ENCODE measurements at regions not wholly inside any gene's neighbourhood (a gene's known extent, or its start where the extent isn't known, plus 50 kb on each side); places are given as distances from the start of the nearest gene placed in this dataset.

DNA sequence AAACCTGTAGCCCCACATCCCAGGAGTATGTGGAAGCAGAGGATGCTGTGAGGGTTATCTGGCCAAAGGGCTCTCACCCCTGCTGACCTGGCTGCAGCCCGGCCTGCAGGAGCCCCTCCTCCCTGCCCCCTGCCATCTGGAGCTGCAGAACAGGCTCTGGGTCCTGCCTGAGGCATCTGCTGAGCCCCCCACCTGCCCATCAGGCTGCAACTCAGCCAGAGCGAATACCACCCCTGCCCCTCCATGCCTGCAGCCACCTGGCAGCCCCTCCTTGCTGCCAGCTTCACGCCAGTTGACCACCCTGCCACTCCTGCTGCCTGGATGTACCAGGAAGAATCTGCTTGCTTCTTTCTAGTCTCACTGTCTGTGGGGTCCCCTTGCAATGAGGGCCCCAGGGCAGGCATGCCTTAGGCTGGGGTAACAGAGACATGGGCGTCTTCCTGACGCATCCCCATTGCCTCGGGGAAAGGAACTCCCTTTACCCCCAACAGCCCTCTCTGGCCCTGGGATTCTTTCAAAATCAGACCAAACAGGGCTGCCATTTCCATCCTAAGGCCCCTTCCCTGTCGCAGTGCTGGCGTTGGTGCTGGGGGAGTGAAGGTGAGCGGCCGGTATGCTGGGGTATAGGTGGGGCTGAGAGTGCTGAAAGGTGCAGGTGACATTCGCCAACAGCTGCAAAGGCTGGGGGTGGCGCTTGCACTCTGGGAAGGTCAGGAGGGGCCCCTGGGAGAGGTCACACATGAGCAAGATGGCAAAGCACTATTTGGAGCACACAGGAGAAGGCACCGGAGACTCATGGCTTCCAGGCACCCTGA is 1334.6 kb downstream of the TBC1D22A start:
- no peaks in the 10 kb centered on the region for H3K9me3 ChIP-seq
- no peaks in the 10 kb centered on the region for H3K27me3 ChIP-seq
- TF ChIP-seq, protein P1, sequence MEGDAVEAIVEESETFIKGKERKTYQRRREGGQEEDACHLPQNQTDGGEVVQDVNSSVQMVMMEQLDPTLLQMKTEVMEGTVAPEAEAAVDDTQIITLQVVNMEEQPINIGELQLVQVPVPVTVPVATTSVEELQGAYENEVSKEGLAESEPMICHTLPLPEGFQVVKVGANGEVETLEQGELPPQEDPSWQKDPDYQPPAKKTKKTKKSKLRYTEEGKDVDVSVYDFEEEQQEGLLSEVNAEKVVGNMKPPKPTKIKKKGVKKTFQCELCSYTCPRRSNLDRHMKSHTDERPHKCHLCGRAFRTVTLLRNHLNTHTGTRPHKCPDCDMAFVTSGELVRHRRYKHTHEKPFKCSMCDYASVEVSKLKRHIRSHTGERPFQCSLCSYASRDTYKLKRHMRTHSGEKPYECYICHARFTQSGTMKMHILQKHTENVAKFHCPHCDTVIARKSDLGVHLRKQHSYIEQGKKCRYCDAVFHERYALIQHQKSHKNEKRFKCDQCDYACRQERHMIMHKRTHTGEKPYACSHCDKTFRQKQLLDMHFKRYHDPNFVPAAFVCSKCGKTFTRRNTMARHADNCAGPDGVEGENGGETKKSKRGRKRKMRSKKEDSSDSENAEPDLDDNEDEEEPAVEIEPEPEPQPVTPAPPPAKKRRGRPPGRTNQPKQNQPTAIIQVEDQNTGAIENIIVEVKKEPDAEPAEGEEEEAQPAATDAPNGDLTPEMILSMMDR (IDR thresholded peaks at IDR 0.05) = no peak
- no peak for DNase-seq (ENCODE audit: low spot score)
- no peak overlapping the region for H3K27ac ChIP-seq
- no peaks in the 10 kb centered on the region for H3K4me1 ChIP-seq
- H3K36me3 ChIP-seq = no peaks in the 10 kb centered on the region
- no peak overlapping the region for H3K4me3 ChIP-seq

DNA sequence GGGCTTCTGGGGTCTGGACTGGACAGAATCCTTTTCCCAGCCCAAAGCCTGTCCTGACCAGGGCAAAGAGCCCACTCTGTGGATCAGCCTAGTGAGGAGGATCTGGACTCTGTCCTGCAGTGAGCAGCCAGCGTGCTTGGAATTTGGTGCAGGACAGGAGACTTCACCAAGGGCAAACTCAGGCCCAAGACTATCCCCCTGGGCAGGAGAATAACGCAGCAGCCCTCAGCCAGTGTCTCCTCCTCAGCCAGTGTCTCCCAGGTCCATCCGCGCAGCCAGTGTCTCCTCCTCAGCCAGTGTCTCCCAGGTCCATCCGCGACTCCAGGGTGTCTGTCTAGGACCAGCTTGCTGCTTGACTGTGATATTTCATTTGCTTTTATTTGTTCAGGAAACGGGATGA is 1334.0 kb downstream of the TBC1D22A start:
- H3K36me3 ChIP-seq = no peaks in the 10 kb centered on the region
- H3K4me3 ChIP-seq = no peak overlapping the region
- DNase-seq (ENCODE audit: low spot score) = no peak
- no peaks in the 10 kb centered on the region for H3K9me3 ChIP-seq
- no peaks in the 10 kb centered on the region for H3K27me3 ChIP-seq
- TF ChIP-seq, protein P1 (IDR thresholded peaks at IDR 0.05) = no peak
- H3K4me1 ChIP-seq = no peaks in the 10 kb centered on the region
- no peak overlapping the region for H3K27ac ChIP-seq

DNA sequence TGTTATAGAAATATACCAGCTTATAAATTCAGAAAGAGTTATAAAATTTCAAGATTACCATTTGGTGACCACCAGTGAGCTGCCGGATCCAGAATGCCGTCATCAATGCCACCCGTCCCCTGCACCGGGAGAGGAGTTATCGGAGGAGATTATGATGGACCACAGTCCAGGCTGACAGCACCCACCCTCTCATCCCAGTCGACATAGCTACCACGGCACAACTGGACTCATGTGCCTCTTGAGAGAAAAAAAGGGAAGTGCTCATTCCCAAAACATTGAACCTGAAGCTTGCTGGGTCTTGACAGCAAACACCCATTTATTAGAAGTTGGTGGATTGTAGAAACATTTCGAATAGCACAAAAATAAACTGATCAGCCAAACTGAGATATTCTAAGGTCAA is 1331.5 kb downstream of the TBC1D22A start:
- TF ChIP-seq, protein P1 (IDR thresholded peaks at IDR 0.05) = no peak
- H3K27me3 ChIP-seq = no peaks in the 10 kb centered on the region
- peaks cover 0 to 13% of the 10 kb centered on the region in 2 donors for H3K4me1 ChIP-seq
- H3K9me3 ChIP-seq = no peaks in the 10 kb centered on the region
- H3K27ac ChIP-seq = no peak overlapping the region
- H3K36me3 ChIP-seq = no peaks in the 10 kb centered on the region
- DNase-seq (ENCODE audit: low spot score) = no peak
- H3K4me3 ChIP-seq = no peak overlapping the region

DNA sequence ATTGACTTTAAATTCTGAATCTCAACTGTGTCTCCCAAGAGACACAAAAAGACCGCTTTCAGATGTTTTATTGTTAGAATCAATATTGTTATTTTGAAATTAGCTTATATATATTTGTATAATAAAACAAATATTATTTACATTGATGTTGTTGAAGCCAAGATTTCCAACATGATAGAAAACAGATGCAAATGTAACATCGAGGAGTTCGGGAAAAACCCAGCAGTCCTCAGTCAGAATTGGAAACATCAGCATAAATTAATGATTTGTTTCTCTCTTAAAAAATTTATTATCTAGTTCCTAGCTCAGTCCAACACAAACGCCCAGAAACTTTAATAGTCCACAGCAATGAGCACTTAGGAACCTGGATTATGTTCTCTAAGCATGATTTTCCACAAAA is 1330.4 kb downstream of the TBC1D22A start:
- no peak overlapping the region for H3K27ac ChIP-seq
- TF ChIP-seq, protein P1 (IDR thresholded peaks at IDR 0.05) = no peak
- H3K4me3 ChIP-seq = no peak overlapping the region
- no peak for DNase-seq (ENCODE audit: low spot score)
- H3K27me3 ChIP-seq = no peaks in the 10 kb centered on the region
- H3K9me3 ChIP-seq = no peaks in the 10 kb centered on the region
- H3K4me1 ChIP-seq = peaks cover 0 to 13% of the 10 kb centered on the region in 2 donors
- H3K36me3 ChIP-seq = no peaks in the 10 kb centered on the region

DNA sequence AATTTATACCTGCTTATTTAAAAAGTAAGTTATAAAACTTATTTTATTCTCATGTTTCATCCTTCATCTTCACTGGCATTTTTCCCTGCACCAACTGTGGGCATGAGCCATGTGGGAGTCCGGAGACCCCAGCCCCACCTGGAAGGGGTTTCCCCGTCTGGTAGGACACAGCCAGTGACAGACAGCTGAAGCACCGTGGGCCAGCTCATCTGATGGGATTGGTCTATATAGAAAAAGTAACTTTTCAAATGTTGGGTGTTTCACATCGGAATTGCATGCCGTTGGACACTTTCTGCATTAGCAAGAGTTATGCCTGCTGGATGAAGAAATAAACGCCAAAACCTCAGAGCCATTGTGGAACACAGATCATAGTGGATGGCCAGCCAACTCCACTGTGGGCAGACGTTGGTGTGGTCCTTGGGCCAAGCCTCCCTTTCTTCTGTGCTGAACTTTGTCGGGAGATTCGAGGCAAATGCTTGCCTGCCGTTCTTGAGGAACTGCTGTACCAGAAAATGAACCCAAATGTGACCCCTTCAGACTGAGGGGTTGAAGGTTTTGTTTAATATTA is 1329.3 kb downstream of the TBC1D22A start:
- Histone ChIP-seq H3K36me3 (no peaks in the 10 kb centered on the region), H3K4me3 (no peak overlapping the region), H3K4me1 (peaks cover 0 to 13% of the 10 kb centered on the region in 2 donors), H3K27me3 (no peaks in the 10 kb centered on the region), H3K9me3 (no peaks in the 10 kb centered on the region), H3K27ac (no peak overlapping the region)
- TF ChIP-seq, protein P1 (IDR thresholded peaks at IDR 0.05) = no peak
- no peak for DNase-seq (ENCODE audit: low spot score)

All from right atrium auricular region (tissue), 2 donors.